Fibroblast of lung (primary cell): ENCODE measurements at regions not wholly inside any gene's neighbourhood (a gene's known extent, or its start where the extent isn't known, plus 50 kb on each side); places are given as distances from the start of the nearest gene placed in this dataset.

Experiments used
- DNase-seq, 2 donors: peaks; one replicate each; pipeline versions ENCODE4 v3.0.0 to v3.0.0-alpha.2; 2010; ENCODE audit warnings: low read depth in 2 of 2
- H2AFZ ChIP-seq: 2 replicates; pipeline ENCODE4 v1.5.1; 2012; ENCODE audit warnings: low read length, control low read depth, inconsistent platforms
- H3K27ac ChIP-seq: 2 replicates; pipeline ENCODE4 v1.5.1; 2011; ENCODE audit warnings: low read length, control low read depth; ENCODE audit not compliant: insufficient read depth
- H3K27me3 ChIP-seq: 2 replicates; pipeline ENCODE4 v1.5.1; 2011; ENCODE audit warnings: mild to moderate bottlenecking, low read length; ENCODE audit not compliant: control insufficient read depth, insufficient read depth
- H3K36me3 ChIP-seq: 2 replicates; pipeline ENCODE4 v1.5.1; 2011; ENCODE audit warnings: low read length; ENCODE audit not compliant: control insufficient read depth, insufficient read depth
- H3K4me1 ChIP-seq: 2 replicates; pipeline ENCODE4 v1.5.1; 2011; ENCODE audit warnings: low read length; ENCODE audit not compliant: control insufficient read depth, insufficient read depth; ENCODE audit errors: extremely low read depth
- H3K4me2 ChIP-seq: 2 replicates; pipeline ENCODE4 v1.5.1; 2011; ENCODE audit warnings: low read length, control low read depth; ENCODE audit not compliant: insufficient read depth; ENCODE audit errors: extremely low read depth
- H3K4me3 ChIP-seq, 4 experiments: fragments of 200-600 bp in 1 of 4; sonication (generic) in 1 of 4; replicated peaks in 1 of 4; 2 replicates each; pipeline ENCODE4 v1.5.1; 2011 to 2016; ENCODE audit warnings: low read length in 4 of 4, low read depth in 3 of 4, mild to moderate bottlenecking in 3 of 4, control low read depth in 2 of 4, inconsistent platforms in 1 of 4, mixed read lengths in 1 of 4; ENCODE audit not compliant: insufficient read depth in 1 of 4; ENCODE audit errors: control extremely low read depth in 1 of 4
- H3K79me2 ChIP-seq: 2 replicates; pipeline ENCODE4 v1.5.1; 2012; ENCODE audit warnings: mild to moderate bottlenecking, low read length, inconsistent platforms; ENCODE audit not compliant: control insufficient read depth, insufficient read depth
- H3K9ac ChIP-seq: 2 replicates; pipeline ENCODE4 v1.5.1; 2011; ENCODE audit warnings: mild to moderate bottlenecking, low read length, control low read depth; ENCODE audit not compliant: insufficient read depth
- H3K9me3 ChIP-seq: 2 replicates; pipeline ENCODE4 v1.5.1; 2012; ENCODE audit warnings: low read depth, low read length; ENCODE audit not compliant: control insufficient read depth, insufficient read depth
- H4K20me1 ChIP-seq: 2 replicates; pipeline ENCODE4 v1.5.1; 2011; ENCODE audit warnings: low read length; ENCODE audit not compliant: control insufficient read depth, insufficient read depth; ENCODE audit errors: extremely low read depth
- EZH2 ChIP-seq: IDR thresholded peaks from 2 replicates; pipeline ENCODE4 v1.5.1; 2012; ENCODE audit warnings: low read length, control low read depth, mild to moderate bottlenecking; ENCODE audit errors: missing control alignments
- TF ChIP-seq, protein P1 (sequence below), 2 donors: IDR thresholded peaks in 1 of 2; conservative IDR thresholded peaks in 1 of 2; 1 replicate in 1 of 2; 2 replicates in 1 of 2; pipeline ENCODE4 v1.5.1; 2011 to 2012; ENCODE audit warnings: low read length in 2 of 2, control low read depth in 1 of 2, inconsistent platforms in 1 of 2, low read depth in 1 of 2, mild to moderate bottlenecking in 1 of 2

GRCh38 chr2:164260506-164260905 is 360.8 kb downstream of the GRB14 start:
- Histone ChIP-seq H2AFZ (no peak overlapping the region), H3K36me3 (no peaks in the 10 kb centered on the region), H3K9me3 (no peaks in the 10 kb centered on the region), H3K4me2 (no peak overlapping the region), H3K79me2 (no peaks in the 10 kb centered on the region), H3K27ac (no peak overlapping the region), H4K20me1 (no peaks in the 10 kb centered on the region), H3K27me3 (no peaks in the 10 kb centered on the region), H3K9ac (no peak overlapping the region), H3K4me3 (no peak overlapping the region), H3K4me1 (no peaks in the 10 kb centered on the region)
- DNase-seq: peak; percentile 1 to 60
- TF ChIP-seq, protein P1, sequence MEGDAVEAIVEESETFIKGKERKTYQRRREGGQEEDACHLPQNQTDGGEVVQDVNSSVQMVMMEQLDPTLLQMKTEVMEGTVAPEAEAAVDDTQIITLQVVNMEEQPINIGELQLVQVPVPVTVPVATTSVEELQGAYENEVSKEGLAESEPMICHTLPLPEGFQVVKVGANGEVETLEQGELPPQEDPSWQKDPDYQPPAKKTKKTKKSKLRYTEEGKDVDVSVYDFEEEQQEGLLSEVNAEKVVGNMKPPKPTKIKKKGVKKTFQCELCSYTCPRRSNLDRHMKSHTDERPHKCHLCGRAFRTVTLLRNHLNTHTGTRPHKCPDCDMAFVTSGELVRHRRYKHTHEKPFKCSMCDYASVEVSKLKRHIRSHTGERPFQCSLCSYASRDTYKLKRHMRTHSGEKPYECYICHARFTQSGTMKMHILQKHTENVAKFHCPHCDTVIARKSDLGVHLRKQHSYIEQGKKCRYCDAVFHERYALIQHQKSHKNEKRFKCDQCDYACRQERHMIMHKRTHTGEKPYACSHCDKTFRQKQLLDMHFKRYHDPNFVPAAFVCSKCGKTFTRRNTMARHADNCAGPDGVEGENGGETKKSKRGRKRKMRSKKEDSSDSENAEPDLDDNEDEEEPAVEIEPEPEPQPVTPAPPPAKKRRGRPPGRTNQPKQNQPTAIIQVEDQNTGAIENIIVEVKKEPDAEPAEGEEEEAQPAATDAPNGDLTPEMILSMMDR (conservative IDR thresholded peaks at IDR 0.05 in 1 of 2, IDR thresholded peaks at IDR 0.05 in 1 of 2; ENCODE audit: low read depth in 1 of 2, low read length in 2 of 2): no peak
- no peak for TF ChIP-seq EZH2

DNA sequence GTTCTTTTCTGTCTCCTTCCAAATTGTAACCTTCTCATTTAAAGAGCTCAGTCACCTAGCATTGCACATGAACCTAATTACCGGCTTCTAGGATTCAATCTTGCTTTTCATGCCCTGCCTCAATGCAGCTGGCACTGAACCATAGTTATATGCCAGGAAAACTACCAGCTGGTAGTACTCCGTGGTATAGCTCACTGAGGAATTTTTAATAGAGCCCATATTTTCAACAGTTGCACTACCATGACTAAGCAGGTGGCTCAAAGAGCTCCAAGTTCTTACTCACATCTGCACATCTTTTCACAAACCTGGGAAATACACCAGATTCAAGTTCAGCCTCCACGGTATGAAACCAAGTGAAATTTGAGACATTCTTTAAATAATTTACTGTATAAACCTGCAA is 363.5 kb downstream of the GRB14 start:
- Histone ChIP-seq H3K79me2 (no peaks in the 10 kb centered on the region), H3K9me3 (no peaks in the 10 kb centered on the region), H3K27me3 (no peaks in the 10 kb centered on the region), H4K20me1 (no peaks in the 10 kb centered on the region), H3K4me2 (no peak overlapping the region), H3K4me1 (no peaks in the 10 kb centered on the region), H2AFZ (no peak overlapping the region), H3K9ac (no peak overlapping the region), H3K36me3 (no peaks in the 10 kb centered on the region), H3K4me3 (no peak overlapping the region), H3K27ac (no peak overlapping the region)
- DNase-seq: peak in 1 of 2 donors; percentile 47
- TF ChIP-seq, protein P1 (conservative IDR thresholded peaks at IDR 0.05 in 1 of 2, IDR thresholded peaks at IDR 0.05 in 1 of 2; ENCODE audit: low read depth in 1 of 2, low read length in 2 of 2): no peak
- TF ChIP-seq EZH2: no peak

DNA sequence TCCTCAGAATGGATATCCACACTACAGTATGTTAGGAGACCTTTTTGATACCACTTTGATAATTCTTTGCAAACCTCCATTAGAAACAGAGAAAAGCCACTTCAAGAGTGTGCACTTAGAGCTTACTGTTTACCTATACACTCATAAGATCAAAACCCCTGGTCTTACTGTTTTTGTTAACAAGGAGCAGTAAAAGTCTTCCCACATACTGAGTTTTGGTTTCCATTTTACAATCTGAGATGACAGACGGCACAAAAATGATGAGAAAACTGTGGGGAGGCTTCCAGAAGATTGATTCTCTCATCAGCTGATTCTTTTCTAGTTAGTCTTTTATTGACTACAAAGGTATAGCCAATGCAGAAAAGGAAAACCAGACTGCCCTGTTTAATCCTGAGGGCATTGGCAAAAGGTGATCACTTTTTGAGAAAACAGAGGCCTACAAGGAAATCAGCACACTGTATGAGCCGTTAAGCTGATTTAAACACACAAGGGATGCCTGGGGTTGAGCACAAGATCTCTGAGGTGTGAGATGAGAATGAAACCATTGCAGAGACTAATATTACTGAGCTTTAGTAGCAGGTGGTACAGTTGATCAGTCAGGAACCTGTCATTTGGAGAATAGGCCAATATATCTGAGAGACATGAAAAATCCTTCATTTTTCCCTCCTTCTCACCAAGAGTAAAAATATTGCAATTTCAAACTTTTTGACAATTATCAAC is 368.6 kb downstream of the GRB14 start:
- Histone ChIP-seq H3K4me1 (no peaks in the 10 kb centered on the region), H3K27me3 (no peaks in the 10 kb centered on the region)

More for the DNA sequence above, 368.6 kb downstream of the GRB14 start:
- H2AFZ ChIP-seq: no peak overlapping the region
- no peak overlapping the region for H3K9ac ChIP-seq
- H3K9me3 ChIP-seq: no peaks in the 10 kb centered on the region
- TF ChIP-seq, protein P1 (conservative IDR thresholded peaks at IDR 0.05 in 1 of 2, IDR thresholded peaks at IDR 0.05 in 1 of 2; ENCODE audit: low read depth in 1 of 2, low read length in 2 of 2): no peak
- TF ChIP-seq EZH2: no peak
- no peak overlapping the region for H3K4me3 ChIP-seq
- no peak for DNase-seq
- H3K4me2 ChIP-seq: no peak overlapping the region
- no peaks in the 10 kb centered on the region for H3K36me3 ChIP-seq
- H3K27ac ChIP-seq: no peak overlapping the region
- H4K20me1 ChIP-seq: no peaks in the 10 kb centered on the region
- no peaks in the 10 kb centered on the region for H3K79me2 ChIP-seq
